Cerebellar cortex (tissue), 1 donor: ENCODE measurements at regions not wholly inside any gene's neighbourhood (a gene's known extent, or its start where the extent isn't known, plus 50 kb on each side); places are given as distances from the start of the nearest gene placed in this dataset.
A peak's percentile ranks its signal among the peaks of the same experiment; 100 is the strongest.

Experiments
- DNase-seq: peaks from one replicate; pipeline ENCODE4 v3.0.0-alpha.2; 2015; ENCODE audit warnings: low spot score

DNA sequence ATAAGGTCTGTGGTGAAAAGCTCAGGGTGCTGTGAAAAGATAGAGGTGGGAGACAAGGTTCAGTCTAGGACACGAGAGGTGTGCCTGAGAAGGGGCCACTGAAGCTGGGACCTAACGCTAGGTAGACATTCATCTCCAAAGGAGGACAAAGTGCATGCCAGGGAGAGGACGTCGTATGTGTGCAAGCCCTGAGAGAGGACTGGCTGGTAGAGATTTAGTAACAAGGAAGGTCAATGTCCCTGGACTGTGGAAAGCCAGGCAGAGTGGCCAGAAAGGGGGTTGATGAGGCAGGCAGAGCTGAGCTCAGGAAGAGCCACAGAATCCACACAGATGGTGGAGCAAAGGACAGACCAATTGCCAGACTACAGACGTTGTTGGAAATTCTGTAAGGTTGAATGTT, 817.6 kb downstream of the CCSER2 start:
- no peak for DNase-seq

DNA sequence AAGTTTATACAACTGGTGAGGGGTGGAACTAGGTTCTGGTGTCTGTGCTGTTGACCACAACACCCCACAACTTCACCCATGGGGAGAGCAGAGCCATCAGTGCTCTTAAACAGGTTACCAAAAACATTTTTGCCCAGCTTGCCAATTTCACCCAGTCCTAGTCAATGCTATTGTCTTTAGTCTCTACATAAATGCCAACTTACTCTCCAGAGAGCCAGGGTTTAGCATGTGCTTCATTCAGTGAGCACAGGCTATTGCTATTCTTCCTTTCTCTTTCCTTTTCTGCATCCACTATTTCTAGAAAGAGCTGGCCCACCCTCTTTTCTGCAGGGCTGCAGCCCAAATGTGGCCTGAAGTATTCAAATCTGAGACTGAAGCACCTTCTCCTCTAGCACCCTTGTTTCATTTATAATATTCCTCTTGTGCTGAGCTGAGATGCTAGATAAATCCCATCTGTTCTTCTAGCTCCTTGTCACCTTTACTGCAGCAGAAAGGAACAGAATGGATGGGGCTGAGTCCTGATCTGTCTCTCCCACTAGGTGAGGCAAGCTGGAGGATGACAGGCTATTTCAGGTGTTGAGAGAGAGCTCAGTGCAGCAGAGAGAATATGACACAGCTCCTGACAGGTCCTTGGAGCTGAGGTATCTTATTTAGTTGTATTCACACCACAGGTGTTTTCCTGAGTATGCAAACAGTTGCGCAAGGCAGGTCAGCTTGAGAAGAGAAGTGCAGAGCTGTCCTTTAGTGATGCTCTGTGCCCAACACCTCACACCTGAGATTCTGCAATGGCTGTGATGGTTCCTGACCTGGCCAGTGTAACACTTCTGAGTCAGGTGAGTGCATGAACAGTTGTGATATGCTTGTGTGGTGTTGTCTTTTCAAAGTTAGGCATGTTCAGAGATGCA, 819.2 kb downstream of the CCSER2 start:
- no peak for DNase-seq

- DNase-seq: no peak
Observed at GRCh38 chr10:85148693-85149640, 820.6 kb downstream of the CCSER2 start.

DNA sequence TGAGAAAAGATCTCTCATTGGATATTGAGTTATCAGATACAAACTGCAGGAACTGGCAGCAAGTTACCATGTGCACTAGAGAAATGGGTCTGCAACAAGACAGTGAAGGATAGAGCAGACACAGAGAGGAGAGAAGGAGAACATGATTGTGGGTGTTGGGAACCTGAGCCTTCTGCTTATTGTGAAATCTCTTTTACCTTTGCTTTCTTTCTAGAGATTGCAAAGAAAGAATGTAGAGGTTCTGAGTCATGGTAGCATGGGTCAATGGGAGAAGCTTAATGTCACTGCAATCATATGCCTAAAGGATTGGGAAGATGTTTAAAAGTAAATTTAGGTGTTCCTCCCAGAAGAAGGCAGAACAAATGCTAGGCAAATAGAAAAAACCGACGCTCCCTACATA, 821.4 kb downstream of the CCSER2 start:
- no peak for DNase-seq

GRCh38 chr10:85151506-85151905, 823.1 kb downstream of the CCSER2 start:
- no peak for DNase-seq

DNA sequence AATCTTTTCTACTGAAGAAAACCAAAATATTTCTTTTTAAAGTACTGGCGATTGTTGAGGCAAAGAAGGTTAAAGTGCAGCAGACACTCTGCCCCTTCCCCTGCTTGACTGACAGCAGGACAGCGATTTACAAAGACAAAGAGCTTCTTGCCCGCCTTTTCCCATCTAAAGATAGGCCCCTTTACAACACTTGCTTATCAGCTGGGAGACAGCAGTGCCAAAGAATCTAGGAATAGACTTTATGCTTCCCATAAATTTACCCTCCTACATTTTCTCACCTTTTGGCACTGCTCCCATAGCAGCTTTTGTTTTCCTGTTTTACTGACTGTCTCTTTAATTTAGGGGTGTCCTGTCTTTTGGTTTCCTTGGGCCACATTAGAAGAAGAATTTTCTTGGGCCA, 824.1 kb downstream of the CCSER2 start:
- no peak for DNase-seq

DNA sequence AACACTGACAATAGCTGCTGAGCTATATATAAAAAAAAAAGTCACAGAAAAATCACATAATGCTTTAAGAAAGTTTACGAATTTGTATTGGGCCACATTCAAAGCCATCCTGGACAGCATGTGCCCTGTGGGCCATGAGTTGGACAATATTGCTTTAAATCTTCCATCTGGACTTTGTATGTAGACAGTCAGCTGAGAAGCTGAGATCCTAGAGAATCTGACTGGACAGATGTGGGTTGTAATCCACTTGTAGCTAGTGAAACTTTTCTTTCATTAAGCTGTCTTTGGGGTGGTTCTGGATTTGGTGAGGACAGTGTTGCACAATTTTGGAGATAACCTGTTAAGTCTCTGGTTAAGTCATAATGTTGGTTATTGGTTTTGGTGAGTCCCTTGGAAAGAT, 824.5 kb downstream of the CCSER2 start:
- no peak for DNase-seq

DNA sequence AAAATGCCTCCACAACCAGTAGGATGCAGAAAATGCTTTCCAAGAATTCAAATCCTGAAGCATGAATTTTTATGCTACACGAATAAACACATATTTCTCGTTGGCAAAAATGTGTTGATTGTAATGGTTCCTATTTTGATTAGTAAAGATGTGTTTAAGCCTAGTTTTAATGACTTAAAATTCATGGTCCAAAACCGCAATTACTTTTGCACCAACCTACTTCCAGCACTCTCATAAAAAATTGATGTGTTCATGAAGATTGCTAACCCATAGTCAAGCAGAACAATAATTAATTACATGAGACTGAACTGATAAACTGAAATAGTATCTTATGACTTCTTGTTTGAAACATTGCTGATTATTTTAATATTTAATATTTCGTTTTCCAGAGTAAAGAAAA, 828.8 kb downstream of the CCSER2 start:
- no peak for DNase-seq

- no peak for DNase-seq
Observed at GRCh38 chr10:85168243-85168642, 839.9 kb downstream of the CCSER2 start.

- DNase-seq: no peak
Observed at GRCh38 chr10:85170026-85170425, 841.6 kb downstream of the CCSER2 start.

DNA sequence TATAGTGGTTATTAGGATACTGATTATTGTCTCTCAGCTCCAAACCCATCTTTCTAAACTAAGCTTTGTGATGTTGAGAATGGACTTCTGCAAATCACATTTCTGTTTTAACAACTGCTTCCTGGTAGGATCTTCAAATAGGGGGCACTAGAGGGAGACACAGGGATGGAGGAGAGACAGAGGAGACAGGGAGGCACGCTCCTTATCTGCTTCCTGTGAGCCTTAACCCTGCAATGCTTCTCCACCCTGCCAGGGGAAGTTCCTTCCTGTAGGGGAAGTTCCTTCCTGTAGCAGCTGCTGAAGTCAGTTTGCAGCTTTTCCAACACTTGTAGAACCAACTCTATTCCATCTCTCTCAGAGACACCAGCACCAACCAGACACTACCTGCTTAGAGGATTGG, 847.2 kb downstream of the CCSER2 start:
- no peak for DNase-seq

- DNase-seq: peak; percentile 4
Observed at GRCh38 chr10:85177767-85178166, 849.4 kb downstream of the CCSER2 start.

GRCh38 chr10:85187047-85187446, 858.7 kb downstream of the CCSER2 start:
- DNase-seq: no peak

- no peak for DNase-seq
Observed at GRCh38 chr10:85188770-85189484, 860.5 kb downstream of the CCSER2 start.

- DNase-seq: no peak
Observed at GRCh38 chr10:85193796-85194195, 865.4 kb downstream of the CCSER2 start.

- DNase-seq: no peak
Observed at GRCh38 chr10:85194706-85195105, 866.3 kb downstream of the CCSER2 start.

DNA sequence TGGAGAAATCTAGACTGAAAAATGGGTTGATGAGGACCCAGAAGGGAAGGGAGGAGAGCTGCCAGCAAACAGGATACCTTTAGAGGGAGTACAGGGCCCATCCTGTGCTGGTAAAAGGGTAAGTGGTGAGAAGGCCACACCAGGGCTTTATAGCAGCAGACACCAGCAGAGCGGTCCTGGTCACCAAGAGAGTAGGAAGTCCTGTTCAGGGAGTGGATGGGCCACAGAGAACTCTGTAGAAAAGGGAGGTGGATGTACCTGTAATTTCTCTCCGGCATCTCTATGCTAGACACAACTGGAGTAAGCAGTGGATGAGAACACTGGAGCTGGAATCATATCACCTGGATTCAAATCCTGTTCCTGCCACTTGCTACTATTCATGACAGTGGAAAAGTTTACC, 867.2 kb downstream of the CCSER2 start:
- DNase-seq: no peak

GRCh38 chr10:85204814-85205213, 876.4 kb downstream of the CCSER2 start:
- no peak for DNase-seq

- no peak for DNase-seq
Observed at GRCh38 chr10:85212526-85212925, 884.1 kb downstream of the CCSER2 start.

DNA sequence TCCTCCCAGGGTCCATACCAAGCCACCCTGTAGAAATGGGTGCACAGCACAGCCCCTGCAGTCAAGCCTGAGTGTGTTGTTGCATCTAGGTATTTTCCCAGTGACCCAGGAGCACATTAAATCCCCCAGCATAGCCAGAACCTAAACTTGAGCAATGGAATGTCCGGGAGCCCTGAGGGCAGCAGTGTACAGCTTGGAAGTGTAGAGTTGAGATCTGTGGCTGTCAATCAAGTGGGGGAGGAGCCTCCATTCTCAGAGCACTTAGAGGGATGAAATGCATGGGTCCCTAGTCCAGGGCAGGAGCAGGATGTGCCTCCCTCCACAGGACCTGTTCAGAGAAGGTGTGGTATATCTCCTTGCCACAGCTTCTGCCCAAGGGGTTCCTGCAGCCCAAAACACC, 885.1 kb downstream of the CCSER2 start:
- DNase-seq: no peak

GRCh38 chr10:85222300-85222699, 893.9 kb downstream of the CCSER2 start:
- no peak for DNase-seq

GRCh38 chr10:85224366-85224940, 896.1 kb downstream of the CCSER2 start:
- DNase-seq: peak; percentile 53
